H1 (cell line): ENCODE measurements at regions not wholly inside any gene's neighbourhood (a gene's known extent, or its start where the extent isn't known, plus 50 kb on each side); places are given as distances from the start of the nearest gene placed in this dataset.

ENCODE experiments used
- CTCF ChIA-PET: fragments of 300-600 bp; sonication (Branson Sonifier 250); formaldehyde crosslinking; loops from one replicate; lab custom pipeline; 2021; ENCODE audit not compliant: partially characterized antibody; lab: Charles Lee
- POLR2A ChIA-PET: fragments of 300-600 bp; sonication (Branson Sonifier 250); formaldehyde crosslinking; loops from one replicate; lab custom pipeline; 2021; ENCODE audit warnings: inconsistent platforms; ENCODE audit not compliant: partially characterized antibody; lab: Charles Lee
- DNase-seq, 2 experiments: peaks; one replicate each; pipeline versions ENCODE4 v3.0.0 to v3.0.0-alpha.2; 2010 to 2022; ENCODE audit warnings: low spot score in 2 of 2, low read depth in 1 of 2, mixed read lengths in 1 of 2
- FAIRE-seq: peaks from 2 replicates; lab custom pipeline; 2011; peaks lifted over from hg19 to GRCh38; lab: Jason Lieb, UNC
- H2AFZ ChIP-seq: 2 replicates; pipeline ENCODE4 v1.8.1; 2012; ENCODE audit warnings: low read length, inconsistent platforms
- H2AK5ac ChIP-seq: 2 replicates; pipeline ENCODE4 v1.6.1; 2013; ENCODE audit warnings: low read depth, low read length
- H2BK120ac ChIP-seq: replicated peaks from 2 replicates; pipeline ENCODE3; 2013; ENCODE audit warnings: low read depth, low read length, inconsistent platforms
- H2BK12ac ChIP-seq: 2 replicates; pipeline ENCODE4 v1.6.1; 2013; ENCODE audit warnings: low read depth, low read length
- H2BK15ac ChIP-seq: 2 replicates; pipeline ENCODE4 v1.6.1; 2013; ENCODE audit warnings: low read length
- H2BK20ac ChIP-seq: 2 replicates; pipeline ENCODE4 v1.6.1; 2013; ENCODE audit warnings: low read length
- H2BK5ac ChIP-seq: 2 replicates; pipeline ENCODE4 v1.6.1; 2013; ENCODE audit warnings: low read depth, low read length
- H3K14ac ChIP-seq: 2 replicates; pipeline ENCODE4 v1.6.1; 2013; ENCODE audit warnings: inconsistent platforms; ENCODE audit not compliant: insufficient read length
- H3K18ac ChIP-seq: 2 replicates; pipeline ENCODE4 v1.6.1; 2013; ENCODE audit warnings: low read length; ENCODE audit errors: extremely low read depth
- H3K23ac ChIP-seq: 2 replicates; pipeline ENCODE4 v1.6.1; 2013; ENCODE audit warnings: inconsistent platforms; ENCODE audit not compliant: insufficient read length
- H3K23me2 ChIP-seq: 2 replicates; pipeline ENCODE4 v1.6.1; 2013; ENCODE audit warnings: low read depth, low read length
- H3K27ac ChIP-seq: 2 replicates; pipeline ENCODE4 v1.6.1; 2011; ENCODE audit warnings: low read depth, low read length, inconsistent platforms
- H3K27me3 ChIP-seq, 4 experiments: replicated peaks in 1 of 4; 1 replicate in 1 of 4; 2 replicates in 3 of 4; pipeline versions ENCODE4 v1.6.1 to v1.8.1; 2011 to 2013; ENCODE audit warnings: low read length in 3 of 4, mild to moderate bottlenecking in 3 of 4, inconsistent platforms in 2 of 4, mixed read lengths in 2 of 4, moderate library complexity in 1 of 4; ENCODE audit not compliant: control insufficient read depth in 3 of 4, insufficient read depth in 3 of 4; ENCODE audit errors: extremely low read depth in 1 of 4
- H3K36me3 ChIP-seq, 4 experiments: 2 replicates each; pipeline versions ENCODE4 v1.6.1 to v1.8.1; 2011 to 2013; ENCODE audit warnings: mild to moderate bottlenecking in 4 of 4, low read length in 3 of 4, moderate library complexity in 2 of 4, control low read depth in 1 of 4, inconsistent platforms in 1 of 4; ENCODE audit not compliant: insufficient read depth in 4 of 4, control insufficient read depth in 2 of 4
- H3K4ac ChIP-seq: replicated peaks from 2 replicates; pipeline ENCODE3; 2013; ENCODE audit warnings: low read length, low read depth, mixed read lengths, inconsistent platforms; ENCODE audit not compliant: insufficient read length
- H3K4me1 ChIP-seq, 4 experiments: replicated peaks in 1 of 4; 1 replicate in 1 of 4; 2 replicates in 3 of 4; pipeline versions ENCODE4 v1.6.1 to v1.8.1; 2011 to 2013; ENCODE audit warnings: low read length in 3 of 4, inconsistent platforms in 2 of 4, mixed read lengths in 1 of 4; ENCODE audit not compliant: insufficient read depth in 4 of 4, control insufficient read depth in 3 of 4
- H3K4me2 ChIP-seq, 2 experiments: 2 replicates each; pipeline versions ENCODE4 v1.6.1 to v1.8.1; 2011 to 2013; ENCODE audit warnings: low read depth in 2 of 2, low read length in 2 of 2, control low read depth in 1 of 2, inconsistent platforms in 1 of 2, mild to moderate bottlenecking in 1 of 2; ENCODE audit not compliant: insufficient read depth in 1 of 2
- H3K4me3 ChIP-seq, 4 experiments: fragments of 200-600, 300-600 bp in 1 of 4; sonication (generic), shearing (Covaris generic), sonication (Bioruptor Twin) in 1 of 4; 2 replicates each; pipeline versions ENCODE4 v1.5.1 to v1.8.1; 2011 to 2016; ENCODE audit warnings: low read length in 4 of 4, low read depth in 3 of 4, control low read depth in 2 of 4, inconsistent platforms in 2 of 4, mild to moderate bottlenecking in 2 of 4, mixed read lengths in 1 of 4, moderate library complexity in 1 of 4; ENCODE audit not compliant: insufficient read depth in 2 of 4; ENCODE audit errors: extremely low read depth in 1 of 4
- H3K56ac ChIP-seq: replicated peaks from 2 replicates; pipeline ENCODE3; 2013; ENCODE audit warnings: low read depth, mild to moderate bottlenecking, mixed read lengths, low read length, inconsistent platforms; ENCODE audit not compliant: insufficient read length
- H3K79me1 ChIP-seq: 2 replicates; pipeline ENCODE4 v1.6.1; 2013; ENCODE audit warnings: low read depth, low read length, control low read depth
- H3K79me2 ChIP-seq, 2 experiments: 2 replicates each; pipeline versions ENCODE4 v1.6.1 to v1.8.1; 2012 to 2013; ENCODE audit warnings: low read length in 2 of 2, mild to moderate bottlenecking in 2 of 2, inconsistent platforms in 1 of 2; ENCODE audit not compliant: insufficient read depth in 2 of 2, control insufficient read depth in 1 of 2
- H3K9ac ChIP-seq, 4 experiments: replicated peaks in 1 of 4; 1 replicate in 1 of 4; 2 replicates in 3 of 4; pipeline versions ENCODE4 v1.6.1 to v1.8.1; 2011 to 2013; ENCODE audit warnings: low read depth in 3 of 4, low read length in 3 of 4, control low read depth in 2 of 4, mild to moderate bottlenecking in 2 of 4, moderate library complexity in 2 of 4, inconsistent platforms in 1 of 4; ENCODE audit errors: extremely low read depth in 1 of 4
- H3K9me3 ChIP-seq, 2 experiments: 2 replicates each; pipeline versions ENCODE4 v1.6.1 to v1.8.1; 2012 to 2013; ENCODE audit warnings: mild to moderate bottlenecking in 2 of 2, moderate library complexity in 2 of 2, control low read depth in 1 of 2, inconsistent platforms in 1 of 2, low read depth in 1 of 2, low read length in 1 of 2, mixed read lengths in 1 of 2; ENCODE audit not compliant: insufficient read depth in 2 of 2
- H4K20me1 ChIP-seq, 2 experiments: replicated peaks in 1 of 2; 2 replicates each; pipeline versions ENCODE3 to v1.8.1; 2011 to 2013; ENCODE audit warnings: inconsistent platforms in 2 of 2, low read length in 2 of 2, mild to moderate bottlenecking in 1 of 2; ENCODE audit not compliant: insufficient read depth in 2 of 2, control insufficient read depth in 1 of 2
- H4K5ac ChIP-seq: 2 replicates; pipeline ENCODE4 v1.6.1; 2013; ENCODE audit warnings: low read length, low read depth, mixed read lengths, inconsistent platforms; ENCODE audit not compliant: insufficient read length
- H4K8ac ChIP-seq: 2 replicates; pipeline ENCODE4 v1.8.0; 2013; ENCODE audit warnings: mild to moderate bottlenecking, moderate library complexity, low read length, inconsistent platforms; ENCODE audit not compliant: insufficient read depth; ENCODE audit errors: extremely low read depth
- H4K91ac ChIP-seq: replicated peaks from 2 replicates; pipeline ENCODE3; 2013; ENCODE audit warnings: low read length, mixed read lengths, inconsistent platforms; ENCODE audit not compliant: insufficient read length
- ATF2 ChIP-seq: IDR thresholded peaks from 2 replicates; pipeline ENCODE4 v1.6.1; 2012; ENCODE audit warnings: low read length, inconsistent platforms
- BCL11A ChIP-seq, 2 experiments: IDR thresholded peaks; one replicate each; pipeline ENCODE4 v1.6.1; 2011; ENCODE audit warnings: low read depth in 2 of 2, low read length in 2 of 2, mild to moderate bottlenecking in 2 of 2
- CTCF ChIP-seq, 3 experiments: IDR thresholded peaks; 1 replicate in 2 of 3; 2 replicates in 1 of 3; pipeline versions ENCODE4 v1.5.1 to v1.6.1; 2011; ENCODE audit warnings: low read length in 3 of 3, mild to moderate bottlenecking in 3 of 3, inconsistent platforms in 2 of 3, low read depth in 1 of 3, moderate library complexity in 1 of 3; ENCODE audit not compliant: insufficient read depth in 1 of 3; ENCODE audit errors: control extremely low read depth in 1 of 3
- HDAC2 ChIP-seq, 2 experiments: fragments of 300-600 bp in 1 of 2; sonication (generic) in 1 of 2; IDR thresholded peaks; 2 replicates each; pipeline ENCODE4 v1.6.1; 2011 to 2012; ENCODE audit warnings: low read depth in 2 of 2, low read length in 2 of 2, mild to moderate bottlenecking in 2 of 2, moderate library complexity in 2 of 2, borderline replicate concordance in 1 of 2, inconsistent platforms in 1 of 2
- JUN ChIP-seq: IDR thresholded peaks from 2 replicates; pipeline ENCODE4 v1.6.1; 2011; ENCODE audit warnings: low read depth, mild to moderate bottlenecking, improper control_type of control experiment, low read length
- KDM4A ChIP-seq: IDR thresholded peaks from one replicate; pipeline ENCODE4 v1.7.1; 2012; ENCODE audit warnings: low read depth, mild to moderate bottlenecking, moderate library complexity, low read length, inconsistent platforms; ENCODE audit not compliant: severe bottlenecking
- RFX5 ChIP-seq: IDR thresholded peaks from 2 replicates; pipeline ENCODE4 v1.6.1; 2011; ENCODE audit warnings: low read depth, low read length, improper control_type of control experiment, borderline replicate concordance
- RNF2 ChIP-seq: fragments of 200-900, 300-1000 bp; sonication (generic); IDR thresholded peaks from 2 replicates; pipeline ENCODE4 v1.7.1; 2016; ENCODE audit warnings: borderline replicate concordance, low read depth, mild to moderate bottlenecking, antibody characterized with exemption, low read length; ENCODE audit not compliant: poor library complexity, severe bottlenecking; ENCODE audit errors: missing control alignments
- SRF ChIP-seq: IDR thresholded peaks from 2 replicates; pipeline ENCODE4 v1.6.1; 2011; ENCODE audit warnings: mild to moderate bottlenecking, low read depth, low read length, moderate library complexity
- TBP ChIP-seq: IDR thresholded peaks from 2 replicates; pipeline ENCODE4 v1.6.1; 2011; ENCODE audit warnings: low read depth, low read length, improper control_type of control experiment
- ZNF274 ChIP-seq: IDR thresholded peaks from 2 replicates; pipeline ENCODE4 v1.7.0; 2012; ENCODE audit warnings: low read length, borderline replicate concordance; ENCODE audit errors: extremely low read depth

GRCh38 chr17:52505601-52506000 lies 347.1 kb upstream of the CA10 start:
- Histone ChIP-seq H3K79me2 (no peaks in the 10 kb centered on the region), H3K4ac (no peak overlapping the region), H3K27me3 (no peaks in the 10 kb centered on the region), H3K4me2 (no peak overlapping the region), H3K23me2 (no peaks in the 10 kb centered on the region), H4K5ac (no peak overlapping the region), H3K14ac (no peak overlapping the region), H3K4me1 (no peaks in the 10 kb centered on the region), H4K20me1 (no peaks in the 10 kb centered on the region), H3K9ac (no peak overlapping the region), H3K9me3 (no peaks in the 10 kb centered on the region), H2BK15ac (no peak overlapping the region), H3K27ac (no peak overlapping the region), H2AFZ (no peak overlapping the region), H3K56ac (no peak overlapping the region), H4K91ac (no peak overlapping the region), H2BK12ac (no peak overlapping the region), H3K36me3 (no peaks in the 10 kb centered on the region), H2AK5ac (no peak overlapping the region), H2BK20ac (no peak overlapping the region), H4K8ac (no peak overlapping the region), H3K18ac (no peak overlapping the region), H3K23ac (no peak overlapping the region), H3K79me1 (no peaks in the 10 kb centered on the region), H2BK5ac (no peak overlapping the region), H3K4me3 (no peak overlapping the region), H2BK120ac (no peak overlapping the region)
- ChIA-PET CTCF (no interaction called here), POLR2A (no interaction called here)
- no peak for FAIRE-seq
- DNase-seq: no peak
- TF ChIP-seq RNF2 (no peak), ATF2 (no peak), HDAC2 (IDR thresholded peaks at IDR 0.05; ENCODE audit: borderline replicate concordance in 1 of 2, low read depth in 2 of 2, low read length in 2 of 2) (no peak), RFX5 (no peak), SRF (no peak), ZNF274 (no peak), BCL11A (IDR thresholded peaks at IDR 0.05; ENCODE audit: low read depth in 2 of 2, low read length in 2 of 2) (no peak), CTCF (IDR thresholded peaks at IDR 0.05; ENCODE audit: control extremely low read depth in 1 of 3, insufficient read depth in 1 of 3, low read depth in 1 of 3, low read length in 3 of 3) (no peak), TBP (no peak), JUN (no peak), KDM4A (no peak)
